ENCODE measurements at regions not wholly inside any gene's neighbourhood (a gene's known extent, or its start where the extent isn't known, plus 50 kb on each side); places are given as distances from the start of the nearest gene placed in this dataset.
"Not testable (repeated sequence)": the region's sequence is repeated elsewhere in the genome, so short reads cannot be mapped to it uniquely, and the experiment has no call there.

DNA sequence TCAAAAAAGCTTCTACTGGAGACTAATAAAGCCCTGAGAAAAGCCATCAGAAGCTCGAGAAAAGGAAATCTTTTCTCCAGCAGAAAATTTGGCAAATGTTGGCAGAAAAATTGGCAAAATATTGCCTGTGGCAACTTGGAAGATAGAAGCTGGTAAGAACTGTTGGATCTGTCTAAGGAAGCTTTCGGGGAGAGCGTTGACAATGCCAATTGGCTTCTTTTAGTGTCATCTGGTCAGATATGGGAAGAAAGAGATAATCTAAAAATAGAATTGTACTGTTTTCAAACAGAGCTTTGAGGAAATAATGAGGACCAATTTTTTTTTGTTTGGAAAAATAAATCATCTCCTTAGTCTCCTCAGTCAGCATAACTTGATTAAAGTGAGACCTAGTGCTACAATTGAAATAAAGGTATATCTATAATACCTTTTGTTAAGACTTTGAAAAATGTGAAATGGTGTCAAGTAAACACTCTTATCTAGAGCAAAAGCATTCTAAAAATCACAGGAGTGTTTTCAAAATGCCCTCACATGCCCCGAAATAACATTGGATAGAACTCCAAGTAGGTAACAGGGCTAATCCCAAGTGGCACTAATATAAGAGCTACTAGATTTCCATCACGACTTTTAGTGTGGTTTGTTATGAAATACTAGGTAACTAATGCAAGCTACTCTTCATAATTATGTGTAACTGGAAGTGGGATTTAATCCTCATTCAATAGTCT, 882.2 kb upstream of the B3GALT2 start:
- H3K27ac ChIP-seq (ENCODE audit: low read depth in 1 of 2, low read length in 1 of 2), result no peak overlapping the region
- 96% methylated on average over 5 of the region's 5 CpGs for whole genome bisulfite sequencing
- no peaks in the 10 kb centered on the region for H3K36me3 ChIP-seq (ENCODE audit: control insufficient read depth in 2 of 2, insufficient read depth in 2 of 2, low read length in 1 of 2)

DNA sequence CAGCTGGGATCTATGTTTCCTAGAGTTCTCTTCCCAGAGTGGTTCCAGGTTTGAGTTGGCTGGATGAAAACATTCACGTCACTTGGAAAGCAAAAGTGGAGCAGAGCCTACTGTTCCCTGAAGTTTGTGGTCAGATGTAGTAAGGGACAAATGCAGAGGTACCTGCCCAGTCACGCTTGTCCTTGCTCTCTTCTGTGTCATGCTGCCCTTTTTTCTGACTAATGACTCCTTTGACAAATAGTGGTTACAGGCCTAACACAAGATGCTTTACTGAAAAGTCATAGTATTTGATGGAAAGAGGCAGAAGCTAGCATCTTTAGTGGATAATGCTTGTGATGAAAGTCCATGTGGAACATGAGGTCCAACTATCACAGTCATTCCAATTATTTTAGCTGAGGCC, 881.4 kb upstream of the B3GALT2 start:
- 98% methylated on average over 2 of the region's 2 CpGs for WGBS
- no peaks in the 10 kb centered on the region for H3K36me3 ChIP-seq (ENCODE audit: control insufficient read depth in 2 of 2, insufficient read depth in 2 of 2, low read length in 1 of 2)
- H3K4me1 ChIP-seq (ENCODE audit: control insufficient read depth in 2 of 2, insufficient read depth in 2 of 2, low read length in 2 of 2), result no peaks in the 10 kb centered on the region
- DNase-seq (ENCODE audit: low read depth in 6 of 9, low spot score in 9 of 9), result no peak
- H3K27me3 ChIP-seq (ENCODE audit: control insufficient read depth in 2 of 2, insufficient read depth in 1 of 2, low read length in 1 of 2), result no peaks in the 10 kb centered on the region
- no peak overlapping the region for H3K27ac ChIP-seq (ENCODE audit: low read depth in 1 of 2, low read length in 1 of 2)
- no peak overlapping the region for H3K4me3 ChIP-seq (ENCODE audit: low read length in 2 of 2)
- H3K9me3 ChIP-seq (ENCODE audit: control insufficient read depth in 2 of 2, insufficient read depth in 1 of 2, low read length in 1 of 2), result no peaks in the 10 kb centered on the region

More for the DNA sequence above, 882.2 kb upstream of the B3GALT2 start:
- no peaks in the 10 kb centered on the region for H3K4me1 ChIP-seq (ENCODE audit: control insufficient read depth in 2 of 2, insufficient read depth in 2 of 2, low read length in 2 of 2)
- no peaks in the 10 kb centered on the region for H3K27me3 ChIP-seq (ENCODE audit: control insufficient read depth in 2 of 2, insufficient read depth in 1 of 2, low read length in 1 of 2)
- H3K9me3 ChIP-seq (ENCODE audit: control insufficient read depth in 2 of 2, insufficient read depth in 1 of 2, low read length in 1 of 2), result no peaks in the 10 kb centered on the region
- DNase-seq (ENCODE audit: low read depth in 6 of 9, low spot score in 9 of 9), result no peak
- no peak overlapping the region for H3K4me3 ChIP-seq (ENCODE audit: low read length in 2 of 2)

DNA sequence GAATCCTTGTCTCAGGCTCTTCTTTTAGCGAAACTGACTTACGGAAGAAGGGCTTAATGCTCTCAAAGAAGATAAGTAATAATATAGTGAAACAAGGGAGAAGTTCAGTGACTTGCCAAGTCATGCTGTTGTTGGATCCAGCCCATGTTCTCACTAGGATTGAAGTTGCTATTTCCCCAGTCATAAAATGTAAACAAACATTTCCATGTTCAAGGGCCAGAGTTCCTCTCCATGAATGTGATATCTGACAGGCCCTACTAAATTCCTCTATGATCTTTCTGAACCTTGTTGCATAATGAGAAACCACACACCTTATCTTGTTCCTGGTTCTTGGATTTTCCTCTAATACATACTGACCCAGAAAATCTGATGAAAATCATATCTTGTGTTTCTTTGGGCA, 876.5 kb upstream of the B3GALT2 start:
- H3K9me3 ChIP-seq (ENCODE audit: control insufficient read depth in 2 of 2, insufficient read depth in 1 of 2, low read length in 1 of 2), result peaks cover 0 to 8% of the 10 kb centered on the region in 2 donors
- 97% methylated on average over 2 of the region's 2 CpGs for WGBS
- no peaks in the 10 kb centered on the region for H3K4me1 ChIP-seq (ENCODE audit: control insufficient read depth in 2 of 2, insufficient read depth in 2 of 2, low read length in 2 of 2)
- no peaks in the 10 kb centered on the region for H3K36me3 ChIP-seq (ENCODE audit: control insufficient read depth in 2 of 2, insufficient read depth in 2 of 2, low read length in 1 of 2)
- H3K27me3 ChIP-seq (ENCODE audit: control insufficient read depth in 2 of 2, insufficient read depth in 1 of 2, low read length in 1 of 2), result no peaks in the 10 kb centered on the region
- no peak for DNase-seq (ENCODE audit: low read depth in 6 of 9, low spot score in 9 of 9)
- no peak overlapping the region for H3K27ac ChIP-seq (ENCODE audit: low read depth in 1 of 2, low read length in 1 of 2)
- H3K4me3 ChIP-seq (ENCODE audit: low read length in 2 of 2), result no peak overlapping the region

- no peaks in the 10 kb centered on the region for H3K27me3 ChIP-seq (ENCODE audit: control insufficient read depth in 2 of 2, insufficient read depth in 1 of 2, low read length in 1 of 2)
- peaks cover 0 to 1% of the 10 kb centered on the region in 2 donors for H3K4me1 ChIP-seq (ENCODE audit: control insufficient read depth in 2 of 2, insufficient read depth in 2 of 2, low read length in 2 of 2)
- no peak overlapping the region for H3K27ac ChIP-seq (ENCODE audit: low read depth in 1 of 2, low read length in 1 of 2)
- peaks cover 0 to 8% of the 10 kb centered on the region in 2 donors for H3K9me3 ChIP-seq (ENCODE audit: control insufficient read depth in 2 of 2, insufficient read depth in 1 of 2, low read length in 1 of 2)
- no peaks in the 10 kb centered on the region for H3K36me3 ChIP-seq (ENCODE audit: control insufficient read depth in 2 of 2, insufficient read depth in 2 of 2, low read length in 1 of 2)
- DNase-seq (ENCODE audit: low read depth in 6 of 9, low spot score in 9 of 9), result no peak
- 98% methylated on average over 1 of the region's 1 CpG for WGBS
- no peak overlapping the region for H3K4me3 ChIP-seq (ENCODE audit: low read length in 2 of 2)
These were observed 876.1 kb upstream of the B3GALT2 start for GRCh38 chr1:194062526-194062925.

GRCh38 chr1:194060481-194060880, 874.1 kb upstream of the B3GALT2 start:
- Histone ChIP-seq H3K27me3 (ENCODE audit: control insufficient read depth in 2 of 2, insufficient read depth in 1 of 2, low read length in 1 of 2) (no peaks in the 10 kb centered on the region), H3K4me3 (ENCODE audit: low read length in 2 of 2) (no peak overlapping the region), H3K4me1 (ENCODE audit: control insufficient read depth in 2 of 2, insufficient read depth in 2 of 2, low read length in 2 of 2) (peaks cover 15 to 21% of the 10 kb centered on the region in 2 donors), H3K36me3 (ENCODE audit: control insufficient read depth in 2 of 2, insufficient read depth in 2 of 2, low read length in 1 of 2) (no peaks in the 10 kb centered on the region), H3K9me3 (ENCODE audit: control insufficient read depth in 2 of 2, insufficient read depth in 1 of 2, low read length in 1 of 2) (peaks cover 0 to 8% of the 10 kb centered on the region in 2 donors), H3K27ac (ENCODE audit: low read depth in 1 of 2, low read length in 1 of 2) (no peak overlapping the region)
- WGBS, result 71% methylated on average over 4 of the region's 4 CpGs
- DNase-seq (ENCODE audit: low read depth in 6 of 9, low spot score in 9 of 9), result no peak

- 88% methylated on average over 5 of the region's 5 CpGs for WGBS
- not testable (repeated sequence) for H3K27ac ChIP-seq (ENCODE audit: low read depth in 1 of 2, low read length in 1 of 2)
These were observed 871.9 kb upstream of the B3GALT2 start for GRCh38 chr1:194058268-194058667.

DNA sequence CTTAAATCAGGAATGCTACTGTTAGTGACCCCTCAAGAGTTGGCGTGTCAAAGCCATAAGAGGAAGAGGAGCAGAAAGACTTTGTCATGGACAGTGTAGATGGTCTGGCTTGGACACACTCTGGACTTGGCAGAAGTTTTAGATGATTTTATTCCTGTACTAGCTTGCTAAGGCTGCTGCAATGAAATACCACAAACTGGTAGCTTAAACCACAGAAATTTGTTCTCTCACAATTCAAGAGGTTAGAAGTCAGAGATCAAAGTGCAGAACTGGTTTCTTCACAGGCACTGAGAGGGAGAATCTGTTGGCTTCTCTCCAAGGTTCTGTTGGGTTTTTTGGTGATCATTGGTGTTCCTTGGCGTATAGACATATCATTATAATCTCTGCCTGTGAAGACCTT, 869.8 kb upstream of the B3GALT2 start:
- WGBS, result 47% methylated on average over 2 of the region's 2 CpGs

More at GRCh38 chr1:194058268-194058667, 871.9 kb upstream of the B3GALT2 start:
- peaks cover 18 to 24% of the 10 kb centered on the region in 2 donors for H3K4me1 ChIP-seq (ENCODE audit: control insufficient read depth in 2 of 2, insufficient read depth in 2 of 2, low read length in 2 of 2)
- H3K9me3 ChIP-seq (ENCODE audit: control insufficient read depth in 2 of 2, insufficient read depth in 1 of 2, low read length in 1 of 2); H3K4me3 ChIP-seq (ENCODE audit: low read length in 2 of 2); H3K36me3 ChIP-seq (ENCODE audit: control insufficient read depth in 2 of 2, insufficient read depth in 2 of 2, low read length in 1 of 2); DNase-seq (ENCODE audit: low read depth in 6 of 9, low spot score in 9 of 9); H3K27me3 ChIP-seq (ENCODE audit: control insufficient read depth in 2 of 2, insufficient read depth in 1 of 2, low read length in 1 of 2): not testable (repeated sequence)

DNA sequence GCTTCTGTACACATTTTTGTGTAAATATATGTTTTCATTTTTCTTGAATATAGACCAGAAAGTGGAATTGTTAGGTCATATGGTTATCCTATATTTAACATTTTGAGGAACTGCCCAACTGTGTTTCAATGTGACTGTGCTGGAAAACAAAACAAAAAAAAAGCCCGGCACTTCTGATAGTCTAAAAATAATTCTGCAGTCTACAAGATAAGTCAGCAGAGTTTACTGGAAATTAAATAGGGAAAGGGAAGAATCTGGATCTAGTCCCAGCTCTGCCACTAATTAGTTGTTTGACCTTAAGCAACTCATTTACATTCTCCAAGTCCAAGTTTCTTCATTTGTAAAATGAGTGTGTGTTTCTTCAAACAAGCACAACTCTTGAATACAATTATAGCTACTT, 869.1 kb upstream of the B3GALT2 start:
- Histone ChIP-seq H3K36me3 (ENCODE audit: control insufficient read depth in 2 of 2, insufficient read depth in 2 of 2, low read length in 1 of 2) (no peaks in the 10 kb centered on the region), H3K27me3 (ENCODE audit: control insufficient read depth in 2 of 2, insufficient read depth in 1 of 2, low read length in 1 of 2) (no peaks in the 10 kb centered on the region), H3K9me3 (ENCODE audit: control insufficient read depth in 2 of 2, insufficient read depth in 1 of 2, low read length in 1 of 2) (peaks cover 0 to 8% of the 10 kb centered on the region in 2 donors), H3K27ac (ENCODE audit: low read depth in 1 of 2, low read length in 1 of 2) (no peak overlapping the region), H3K4me3 (ENCODE audit: low read length in 2 of 2) (no peak overlapping the region), H3K4me1 (ENCODE audit: control insufficient read depth in 2 of 2, insufficient read depth in 2 of 2, low read length in 2 of 2) (peaks cover 27 to 34% of the 10 kb centered on the region in 2 donors)
- no peak for DNase-seq (ENCODE audit: low read depth in 6 of 9, low spot score in 9 of 9)
- 52% methylated on average over 1 of the region's 1 CpG for WGBS

More for the DNA sequence above, 869.8 kb upstream of the B3GALT2 start:
- no peaks in the 10 kb centered on the region for H3K36me3 ChIP-seq (ENCODE audit: control insufficient read depth in 2 of 2, insufficient read depth in 2 of 2, low read length in 1 of 2)
- H3K4me1 ChIP-seq (ENCODE audit: control insufficient read depth in 2 of 2, insufficient read depth in 2 of 2, low read length in 2 of 2), result peaks cover 27 to 34% of the 10 kb centered on the region in 2 donors
- peak overlapping the region in 1 of 2 donors; percentile 37 for H3K27ac ChIP-seq (ENCODE audit: low read depth in 1 of 2, low read length in 1 of 2)
- H3K9me3 ChIP-seq (ENCODE audit: control insufficient read depth in 2 of 2, insufficient read depth in 1 of 2, low read length in 1 of 2), result peaks cover 0 to 8% of the 10 kb centered on the region in 2 donors
- peak in 6 of 9 donors; percentile 30 to 86 (median 57) for DNase-seq (ENCODE audit: low read depth in 6 of 9, low spot score in 9 of 9)
- no peak overlapping the region for H3K4me3 ChIP-seq (ENCODE audit: low read length in 2 of 2)
- H3K27me3 ChIP-seq (ENCODE audit: control insufficient read depth in 2 of 2, insufficient read depth in 1 of 2, low read length in 1 of 2), result no peaks in the 10 kb centered on the region

GRCh38 chr1:194052514-194053338, 866.3 kb upstream of the B3GALT2 start:
- no peaks in the 10 kb centered on the region for H3K9me3 ChIP-seq (ENCODE audit: control insufficient read depth in 2 of 2, insufficient read depth in 1 of 2, low read length in 1 of 2)
- H3K4me3 ChIP-seq (ENCODE audit: low read length in 2 of 2), result no peak overlapping the region
- peaks cover 27 to 34% of the 10 kb centered on the region in 2 donors for H3K4me1 ChIP-seq (ENCODE audit: control insufficient read depth in 2 of 2, insufficient read depth in 2 of 2, low read length in 2 of 2)
- no peaks in the 10 kb centered on the region for H3K27me3 ChIP-seq (ENCODE audit: control insufficient read depth in 2 of 2, insufficient read depth in 1 of 2, low read length in 1 of 2)
- DNase-seq (ENCODE audit: low read depth in 6 of 9, low spot score in 9 of 9), result peak in 6 of 9 donors; percentile 17 to 71 (median 31)
- WGBS, result 89% methylated on average over 2 of the region's 2 CpGs
- peak overlapping the region; percentile 86 to 97 for H3K27ac ChIP-seq (ENCODE audit: low read depth in 1 of 2, low read length in 1 of 2)
- H3K36me3 ChIP-seq (ENCODE audit: control insufficient read depth in 2 of 2, insufficient read depth in 2 of 2, low read length in 1 of 2), result no peaks in the 10 kb centered on the region
